ENCODE measurements at regions not wholly inside any gene's neighbourhood (a gene's known extent, or its start where the extent isn't known, plus 50 kb on each side); places are given as distances from the start of the nearest gene placed in this dataset.

DNA sequence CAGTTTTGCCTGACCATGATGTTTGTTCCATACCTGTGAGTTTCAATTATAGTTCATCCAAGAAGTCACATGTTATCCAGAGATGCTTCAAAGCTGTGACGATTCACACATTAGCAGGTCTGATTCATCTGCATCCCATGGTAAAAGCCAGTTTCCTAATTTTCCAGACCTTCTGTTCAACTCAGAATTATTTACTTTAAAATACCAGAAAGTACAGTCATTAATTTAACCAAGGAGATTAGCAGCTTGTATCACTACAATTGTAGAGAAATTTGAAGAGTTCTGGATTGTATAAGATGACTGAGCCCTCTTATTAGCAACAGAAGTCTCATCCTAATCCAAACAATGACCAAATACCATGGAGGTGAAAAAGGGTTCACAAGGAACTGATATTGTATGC, 76.1 kb upstream of the THBS1 start:
- DNase-seq (ENCODE audit: low read depth, low spot score) (no peak), ATAC-seq (no peak)
- Histone ChIP-seq H3K27ac (ENCODE audit: low read length) (no peak overlapping the region), H3K9me3 (ENCODE audit: control insufficient read depth, insufficient read depth, low read depth, low read length) (no peaks in the 10 kb centered on the region), H3K27me3 (ENCODE audit: control insufficient read depth, insufficient read depth, low read length) (no peaks in the 10 kb centered on the region), H3K4me1 (ENCODE audit: control insufficient read depth, insufficient read depth, low read length) (no peaks in the 10 kb centered on the region), H3K4me3 (ENCODE audit: low read depth in 2 of 2, low read length in 2 of 2) (no peak overlapping the region), H3K36me3 (ENCODE audit: control insufficient read depth, insufficient read depth, low read length) (no peaks in the 10 kb centered on the region)
- TF ChIP-seq SIN3A (IDR thresholded peaks at IDR 0.05; ENCODE audit: borderline replicate concordance, insufficient read depth, low read depth, low read length): no peak
- no peak for TF ChIP-seq TCF7L2 (IDR thresholded peaks at IDR 0.05; ENCODE audit: low read depth, low read length)
- TF ChIP-seq, protein P1, sequence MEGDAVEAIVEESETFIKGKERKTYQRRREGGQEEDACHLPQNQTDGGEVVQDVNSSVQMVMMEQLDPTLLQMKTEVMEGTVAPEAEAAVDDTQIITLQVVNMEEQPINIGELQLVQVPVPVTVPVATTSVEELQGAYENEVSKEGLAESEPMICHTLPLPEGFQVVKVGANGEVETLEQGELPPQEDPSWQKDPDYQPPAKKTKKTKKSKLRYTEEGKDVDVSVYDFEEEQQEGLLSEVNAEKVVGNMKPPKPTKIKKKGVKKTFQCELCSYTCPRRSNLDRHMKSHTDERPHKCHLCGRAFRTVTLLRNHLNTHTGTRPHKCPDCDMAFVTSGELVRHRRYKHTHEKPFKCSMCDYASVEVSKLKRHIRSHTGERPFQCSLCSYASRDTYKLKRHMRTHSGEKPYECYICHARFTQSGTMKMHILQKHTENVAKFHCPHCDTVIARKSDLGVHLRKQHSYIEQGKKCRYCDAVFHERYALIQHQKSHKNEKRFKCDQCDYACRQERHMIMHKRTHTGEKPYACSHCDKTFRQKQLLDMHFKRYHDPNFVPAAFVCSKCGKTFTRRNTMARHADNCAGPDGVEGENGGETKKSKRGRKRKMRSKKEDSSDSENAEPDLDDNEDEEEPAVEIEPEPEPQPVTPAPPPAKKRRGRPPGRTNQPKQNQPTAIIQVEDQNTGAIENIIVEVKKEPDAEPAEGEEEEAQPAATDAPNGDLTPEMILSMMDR (IDR thresholded peaks at IDR 0.05): no peak
- TF ChIP-seq REST (IDR thresholded peaks at IDR 0.05; ENCODE audit: insufficient read depth in 1 of 2, low read depth in 2 of 2, low read length in 1 of 2): no peak
- TF ChIP-seq POLR2AphosphoS5 (IDR thresholded peaks at IDR 0.05; ENCODE audit: low read depth, low read length): no peak
- BruUV-seq (replicated peaks): no TSS peak
- CTCF ChIA-PET: no interaction called here
- intact Hi-C loops (cut with micrococcal nuclease; ENCODE audit: unreplicated experiment): no loop called here
- in situ Hi-C loops (cut with HindIII; ENCODE audit: low pct_unique_long_range_greater_than_20kb, low sequenced_read_pairs): no loop called here
- POLR2A ChIA-PET: no interaction called here

- intact Hi-C loops (cut with micrococcal nuclease; ENCODE audit: unreplicated experiment): no loop called here
Measured at GRCh38 chr15:39506146-39506545, 74.7 kb upstream of the THBS1 start.

More at GRCh38 chr15:39506146-39506545, 74.7 kb upstream of the THBS1 start:
- DNase-seq (ENCODE audit: low read depth, low spot score) (no peak), ATAC-seq (no peak)
- TF ChIP-seq POLR2AphosphoS5 (IDR thresholded peaks at IDR 0.05; ENCODE audit: low read depth, low read length) (no peak), TCF7L2 (IDR thresholded peaks at IDR 0.05; ENCODE audit: low read depth, low read length) (no peak), REST (IDR thresholded peaks at IDR 0.05; ENCODE audit: insufficient read depth in 1 of 2, low read depth in 2 of 2, low read length in 1 of 2) (no peak), SIN3A (IDR thresholded peaks at IDR 0.05; ENCODE audit: borderline replicate concordance, insufficient read depth, low read depth, low read length) (no peak)
- TF ChIP-seq, protein P1 (IDR thresholded peaks at IDR 0.05): no peak
- Histone ChIP-seq H3K36me3 (ENCODE audit: control insufficient read depth, insufficient read depth, low read length) (no peaks in the 10 kb centered on the region), H3K4me3 (ENCODE audit: low read depth in 2 of 2, low read length in 2 of 2) (no peak overlapping the region), H3K4me1 (ENCODE audit: control insufficient read depth, insufficient read depth, low read length) (no peaks in the 10 kb centered on the region), H3K27me3 (ENCODE audit: control insufficient read depth, insufficient read depth, low read length) (no peaks in the 10 kb centered on the region), H3K27ac (ENCODE audit: low read length) (no peak overlapping the region), H3K9me3 (ENCODE audit: control insufficient read depth, insufficient read depth, low read depth, low read length) (no peaks in the 10 kb centered on the region)
- in situ Hi-C loops (cut with HindIII; ENCODE audit: low pct_unique_long_range_greater_than_20kb, low sequenced_read_pairs): no loop called here
- POLR2A ChIA-PET: no interaction called here
- CTCF ChIA-PET: no interaction called here
- no TSS peak for BruUV-seq (replicated peaks)

All from Panc1 (cell line).